GM12878 (cell line): ENCODE measurements at regions not wholly inside any gene's neighbourhood (a gene's known extent, or its start where the extent isn't known, plus 50 kb on each side); places are given as distances from the start of the nearest gene placed in this dataset.

ENCODE experiments used
- ATAC-seq: fragments of 200-7000 bp; cut with Tn5 transposase; 3 replicates; pipeline ENCODE4 v1.9.1; 2020; ENCODE audit warnings: mild to moderate bottlenecking, moderate library complexity
- BruUV-seq: library from RNA; stranded (reverse); fragments of 400-500 nt; replicated peaks from 2 replicates; lab custom pipeline; 2021; lab: Mats Ljungman, UMichigan
- CTCF ChIA-PET: fragments of 300-600 bp; sonication (Branson Sonifier 250); formaldehyde crosslinking; extraction: SDS; loops from one replicate; lab custom pipeline; 2021; ENCODE audit warnings: inconsistent platforms; lab: Yijun Ruan, JAX
- POLR2A ChIA-PET: fragments of 350-600 bp; formaldehyde crosslinking; extraction: SDS; loops from one replicate; lab custom pipeline; 2021; ENCODE audit warnings: inconsistent platforms; lab: Charles Lee
- RAD21 ChIA-PET: fragments of 300-600 bp; sonication (Branson Sonifier 250); formaldehyde crosslinking; loops from one replicate; lab custom pipeline; 2023; ENCODE audit warnings: antibody characterized with exemption; ENCODE audit not compliant: unreplicated experiment; lab: Charles Lee
- SMC1A ChIA-PET: fragments of 300-600 bp; sonication (Branson Sonifier 250); formaldehyde crosslinking; loops from one replicate; lab custom pipeline; 2023; ENCODE audit not compliant: unreplicated experiment, uncharacterized antibody; lab: Charles Lee
- DNase-seq: peaks from one replicate; pipeline ENCODE4 v3.0.0-alpha.2; 2011; ENCODE audit warnings: low read depth, low spot score
- FAIRE-seq: peaks from 3 replicates; lab custom pipeline; 2011; peaks lifted over from hg19 to GRCh38; lab: Jason Lieb, UNC
- H2AFZ ChIP-seq: 2 replicates; pipeline ENCODE4 v1.6.0; 2011; ENCODE audit warnings: low read depth, low read length, control low read depth; ENCODE audit not compliant: control insufficient read depth
- H3K27ac ChIP-seq: 2 replicates; pipeline ENCODE4 v1.5.1; 2011; ENCODE audit warnings: control low read depth; ENCODE audit not compliant: control insufficient read depth, insufficient read depth
- H3K27me3 ChIP-seq, 2 experiments: replicated peaks in 1 of 2; 2 replicates each; pipeline versions ENCODE4 v1.6.0 to v1.6.1; 2011; ENCODE audit warnings: low read length in 1 of 2; ENCODE audit not compliant: control insufficient read depth in 2 of 2, insufficient read depth in 2 of 2
- H3K36me3 ChIP-seq, 2 experiments: 2 replicates each; pipeline ENCODE4 v1.5.1; 2011; ENCODE audit warnings: low read length in 1 of 2; ENCODE audit not compliant: control insufficient read depth in 2 of 2, insufficient read depth in 2 of 2
- H3K4me1 ChIP-seq: 2 replicates; pipeline ENCODE4 v1.6.1; 2011; ENCODE audit warnings: mild to moderate bottlenecking, low read length, moderate library complexity, mixed read lengths; ENCODE audit not compliant: control insufficient read depth, insufficient read depth
- H3K4me2 ChIP-seq: 2 replicates; pipeline ENCODE4 v1.6.0; 2011; ENCODE audit warnings: control low read depth; ENCODE audit not compliant: control insufficient read depth, insufficient read depth
- H3K4me3 ChIP-seq: fragments of 200-600 bp; sonication (generic); 2 replicates; pipeline ENCODE4 v1.5.1; 2016
- H3K79me2 ChIP-seq: 2 replicates; pipeline ENCODE4 v1.6.0; 2011; ENCODE audit warnings: low read length; ENCODE audit not compliant: control insufficient read depth, insufficient read depth
- H3K9ac ChIP-seq: 2 replicates; pipeline ENCODE4 v1.8.0; 2011; ENCODE audit warnings: low read length, control low read depth, mixed read lengths; ENCODE audit not compliant: control insufficient read depth, insufficient read depth
- H3K9me3 ChIP-seq: replicated peaks from 3 replicates; pipeline ENCODE4 v1.5.1; 2011; ENCODE audit warnings: mild to moderate bottlenecking, low read length; ENCODE audit not compliant: control insufficient read depth, insufficient read depth
- H4K20me1 ChIP-seq: 2 replicates; pipeline ENCODE4 v1.6.0; 2011; ENCODE audit not compliant: control insufficient read depth, insufficient read depth
- BACH1 ChIP-seq: fragments of 450-650 bp; IDR thresholded peaks from 2 replicates; pipeline ENCODE4 v1.6.1; 2017; ENCODE audit warnings: mild to moderate bottlenecking, borderline replicate concordance
- BMI1 ChIP-seq: fragments of 450-650 bp; IDR thresholded peaks from 2 replicates; pipeline ENCODE4 v1.6.1; 2016; ENCODE audit warnings: mild to moderate bottlenecking, moderate library complexity, borderline replicate concordance
- CREB1 ChIP-seq: IDR thresholded peaks from 2 replicates; pipeline ENCODE4 v1.6.1; 2012; ENCODE audit warnings: low read depth, mild to moderate bottlenecking, inconsistent platforms
- CUX1 ChIP-seq: IDR thresholded peaks from 2 replicates; pipeline ENCODE4 v1.6.1; 2012; ENCODE audit warnings: improper control_type of control experiment, low read depth, low read length; ENCODE audit not compliant: insufficient replicate concordance
- EGR1 ChIP-seq, 2 experiments: IDR thresholded peaks; 1 replicate in 1 of 2; 2 replicates in 1 of 2; pipeline ENCODE4 v1.6.1; 2011 to 2012; ENCODE audit warnings: low read depth in 2 of 2, low read length in 2 of 2, borderline replicate concordance in 1 of 2, mild to moderate bottlenecking in 1 of 2, moderate library complexity in 1 of 2
- EP300 ChIP-seq, 2 experiments: fragments of 150-350 bp in 1 of 2; IDR thresholded peaks; 2 replicates each; pipeline ENCODE4 v1.6.1; 2011 to 2012; ENCODE audit warnings: low read depth in 2 of 2, low read length in 2 of 2, borderline replicate concordance in 1 of 2, improper control_type of control experiment in 1 of 2, inconsistent platforms in 1 of 2; ENCODE audit not compliant: control insufficient read depth in 1 of 2
- ESRRA ChIP-seq: IDR thresholded peaks from 2 replicates; pipeline ENCODE4 v1.6.1; 2012; ENCODE audit warnings: mild to moderate bottlenecking, low read length, improper control_type of control experiment
- HDAC6 ChIP-seq: fragments of 200-600 bp; sonication (generic); IDR thresholded peaks from one replicate; pipeline ENCODE4 v1.8.0; 2017; ENCODE audit warnings: antibody characterized with exemption; ENCODE audit not compliant: unreplicated experiment
- JUND ChIP-seq: IDR thresholded peaks from 2 replicates; pipeline ENCODE4 v1.6.1; 2012; ENCODE audit warnings: low read depth, mild to moderate bottlenecking, low read length, improper control_type of control experiment, moderate library complexity
- KAT2A ChIP-seq: conservative IDR thresholded peaks from 2 replicates; pipeline ENCODE4 v1.6.1; 2011; ENCODE audit warnings: low read depth, low read length; ENCODE audit not compliant: control insufficient read depth
- NBN ChIP-seq: fragments of 450-650 bp; IDR thresholded peaks from 2 replicates; pipeline ENCODE4 v1.6.1; 2016
- NR2C2 ChIP-seq: IDR thresholded peaks from 2 replicates; pipeline ENCODE4 v1.6.1; 2011; ENCODE audit warnings: borderline replicate concordance, low read depth; ENCODE audit not compliant: control insufficient read depth, insufficient read length
- NR2F1 ChIP-seq: fragments of 450-650 bp; conservative IDR thresholded peaks from 2 replicates; pipeline ENCODE4 v1.6.1; 2017; ENCODE audit warnings: mild to moderate bottlenecking
- RB1 ChIP-seq: fragments of 450-650 bp; formaldehyde crosslinking; IDR thresholded peaks from 2 replicates; pipeline ENCODE4 v1.6.1; 2017; ENCODE audit warnings: mild to moderate bottlenecking, borderline replicate concordance
- SRF ChIP-seq, 2 experiments: IDR thresholded peaks; 2 replicates each; pipeline ENCODE4 v1.6.1; 2011; ENCODE audit warnings: low read depth in 2 of 2, low read length in 2 of 2, mild to moderate bottlenecking in 1 of 2, moderate library complexity in 1 of 2
- SUZ12 ChIP-seq: fragments of 200-600 bp; sonication (generic); IDR thresholded peaks from one replicate; pipeline ENCODE4 v1.6.1; 2018; ENCODE audit warnings: antibody characterized with exemption, mild to moderate bottlenecking; ENCODE audit not compliant: unreplicated experiment
- TAF1 ChIP-seq: IDR thresholded peaks from 2 replicates; pipeline ENCODE4 v1.6.1; 2011; ENCODE audit warnings: mild to moderate bottlenecking, low read depth, low read length, borderline replicate concordance
- YY1 ChIP-seq: IDR thresholded peaks from 2 replicates; pipeline ENCODE4 v1.6.1; 2011; ENCODE audit warnings: low read depth, mild to moderate bottlenecking, low read length
- ZNF622 ChIP-seq: fragments of 450-650 bp; IDR thresholded peaks from 2 replicates; pipeline ENCODE4 v1.6.1; 2017; ENCODE audit warnings: mild to moderate bottlenecking, inconsistent platforms
- WGBS: methylation state at CpG from one replicate; pipeline ENCODE4 v1.1.6; 2016; ENCODE audit warnings: low lambda C conversion rate; ENCODE audit not compliant: insufficient replicate concordance, insufficient coverage; ENCODE audit errors: missing lambda C conversion rate; 5-methylcytosine and 5-hydroxymethylcytosine counted together
- in situ Hi-C: fragments of 300-500 bp; cut with MboI; formaldehyde crosslinking; loops from 9 replicates; pipeline ENCODE4 v1.14.3; 2018; ENCODE audit warnings: mixed read lengths
- intact Hi-C: fragments of 100-400 bp; cut with micrococcal nuclease; formaldehyde crosslinking; loops from one replicate; pipeline ENCODE4 v1.14.2; 2022; ENCODE audit not compliant: unreplicated experiment
- TF ChIP-seq, protein P1 (sequence below): IDR thresholded peaks from 2 replicates; pipeline ENCODE4 v1.6.1; 2012; ENCODE audit warnings: low read depth, low read length, improper control_type of control experiment

GRCh38 chr11:108997826-108998225, 333.0 kb downstream of the DDX10 start (continued):
- TF ChIP-seq EP300 (IDR thresholded peaks at IDR 0.05; ENCODE audit: borderline replicate concordance in 1 of 2, control insufficient read depth in 1 of 2, low read depth in 2 of 2, low read length in 2 of 2) (no peak), BACH1 (no peak), KAT2A (no peak)

DNA sequence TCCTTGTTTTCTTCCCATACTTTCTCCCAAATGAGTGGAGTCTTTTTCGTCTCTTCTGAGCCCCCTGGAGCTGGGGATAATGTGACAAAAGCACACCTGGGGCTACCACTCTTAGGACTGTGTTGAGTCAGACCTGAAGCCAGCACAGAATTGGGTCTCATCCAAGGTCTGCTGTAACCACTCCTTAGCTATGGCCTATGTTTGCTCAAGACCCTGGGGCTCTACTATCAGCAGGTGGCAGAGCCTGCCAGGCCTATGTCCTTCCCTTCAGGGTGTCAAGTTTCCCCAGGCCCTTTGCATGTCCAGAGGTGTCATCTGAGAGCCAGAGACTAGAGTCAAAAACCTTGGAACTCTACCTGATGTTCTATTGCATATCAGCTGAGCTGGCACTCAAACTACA, 335.7 kb downstream of the DDX10 start:
- Histone ChIP-seq H3K4me1 (no peaks in the 10 kb centered on the region), H3K9me3 (no peaks in the 10 kb centered on the region), H3K4me3 (no peak overlapping the region), H4K20me1 (no peaks in the 10 kb centered on the region)
- in situ Hi-C loops (no loop called here), intact Hi-C loops (no loop called here)
- DNase-seq, result no peak
- 0% methylated on average over 1 of the region's 1 CpG for WGBS
- TF ChIP-seq RB1, result no peak
- TF ChIP-seq CUX1, result no peak
- no peak for TF ChIP-seq EGR1 (IDR thresholded peaks at IDR 0.05; ENCODE audit: borderline replicate concordance in 1 of 2, low read depth in 2 of 2, low read length in 2 of 2)
- no peak for TF ChIP-seq ESRRA
- TF ChIP-seq, protein P1, sequence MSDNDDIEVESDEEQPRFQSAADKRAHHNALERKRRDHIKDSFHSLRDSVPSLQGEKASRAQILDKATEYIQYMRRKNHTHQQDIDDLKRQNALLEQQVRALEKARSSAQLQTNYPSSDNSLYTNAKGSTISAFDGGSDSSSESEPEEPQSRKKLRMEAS, result no peak
- no peak for TF ChIP-seq HDAC6
- no peak for TF ChIP-seq YY1
- no peak for TF ChIP-seq SRF (IDR thresholded peaks at IDR 0.05; ENCODE audit: low read depth in 2 of 2, low read length in 2 of 2)
- no peak for TF ChIP-seq JUND
- TF ChIP-seq NR2F1, result no peak
- no peak for TF ChIP-seq CREB1
- no peak for TF ChIP-seq TAF1
- TF ChIP-seq ZNF622, result no peak
- TF ChIP-seq BMI1, result no peak
- TF ChIP-seq NBN, result no peak
- TF ChIP-seq NR2C2, result no peak
- TF ChIP-seq SUZ12, result no peak
- TF ChIP-seq, all 136 proteins: peak for 0
- Histone ChIP-seq H3K36me3 (no peaks in the 10 kb centered on the region), H3K4me2 (no peak overlapping the region), H3K27me3 (no peaks in the 10 kb centered on the region), H3K79me2 (no peaks in the 10 kb centered on the region), H2AFZ (no peak overlapping the region), H3K9ac (no peak overlapping the region), H3K27ac (no peak overlapping the region)
- ChIA-PET RAD21 (no interaction called here), SMC1A (no interaction called here), POLR2A (no interaction called here), CTCF (interaction anchor here (0.6 to 1.2 kb wide), 2 partner anchors 34 to 303 kb away, joined by 3 read pairs; no protein-coding TSS in a partner anchor)
- FAIRE-seq (no peak), ATAC-seq (no peak)
- no TSS peak for BruUV-seq
